OCI-LY7 (cell line): ENCODE measurements at regions not wholly inside any gene's neighbourhood (a gene's known extent, or its start where the extent isn't known, plus 50 kb on each side); places are given as distances from the start of the nearest gene placed in this dataset.

Experiments
- BruUV-seq: library from RNA; stranded (reverse); fragments of 400-500 nt; replicated peaks from 2 replicates; lab custom pipeline; 2021; lab: Mats Ljungman, UMichigan
- CTCF ChIA-PET: fragments of 300-600 bp; sonication (Branson Sonifier 250); formaldehyde crosslinking; loops from one replicate; lab custom pipeline; 2022; ENCODE audit warnings: antibody characterized with exemption; ENCODE audit not compliant: unreplicated experiment; lab: Charles Lee
- POLR2A ChIA-PET: fragments of 300-600 bp; sonication (Branson Sonifier 250); formaldehyde crosslinking; loops from one replicate; lab custom pipeline; 2022; ENCODE audit warnings: antibody characterized with exemption; lab: Charles Lee
- DNase-seq: peaks from one replicate; pipeline ENCODE4 v3.0.0-alpha.2; 2015; ENCODE audit warnings: low spot score
- H2AFZ ChIP-seq: fragments of 200-600 bp; sonication (generic), shearing (Covaris generic); 2 replicates; pipeline ENCODE4 v1.6.1; 2014; ENCODE audit warnings: mild to moderate bottlenecking, antibody characterized with exemption, low read length, moderate library complexity
- H3K27ac ChIP-seq: fragments of 200-600 bp; sonication (generic); 2 replicates; pipeline ENCODE4 v1.5.1; 2014; ENCODE audit warnings: mixed run types, low read depth, mild to moderate bottlenecking, moderate library complexity, low read length, inconsistent platforms; ENCODE audit not compliant: poor library complexity, severe bottlenecking
- H3K36me3 ChIP-seq: fragments of 200-600 bp; sonication (generic); 2 replicates; pipeline ENCODE4 v1.6.1; 2014; ENCODE audit warnings: mild to moderate bottlenecking, antibody characterized with exemption, low read length, moderate library complexity, mixed read lengths; ENCODE audit not compliant: insufficient read depth
- H3K4me1 ChIP-seq: fragments of 200-600 bp; sonication (generic); 2 replicates; pipeline ENCODE4 v1.5.1; 2014; ENCODE audit warnings: mild to moderate bottlenecking, low read length; ENCODE audit not compliant: insufficient read depth, poor library complexity, severe bottlenecking
- H3K4me2 ChIP-seq: fragments of 200-600 bp; sonication (generic); 2 replicates; pipeline ENCODE4 v1.6.1; 2014; ENCODE audit warnings: mild to moderate bottlenecking, low read length
- H3K4me3 ChIP-seq: fragments of 200-600 bp; sonication (generic); 2 replicates; pipeline ENCODE4 v1.5.1; 2014; ENCODE audit warnings: mild to moderate bottlenecking, low read depth, low read length; ENCODE audit not compliant: poor library complexity, severe bottlenecking
- H3K79me2 ChIP-seq: fragments of 200-600 bp; sonication (generic); 2 replicates; pipeline ENCODE4 v1.6.1; 2016; ENCODE audit warnings: low read depth, mild to moderate bottlenecking, low read length, moderate library complexity, mixed read lengths; ENCODE audit not compliant: insufficient read depth
- H3K9me2 ChIP-seq: fragments of 200-600 bp; sonication (generic); 2 replicates; pipeline ENCODE4 v1.6.1; 2016; ENCODE audit warnings: mild to moderate bottlenecking, low read length, mixed read lengths; ENCODE audit not compliant: insufficient read depth
- H3K9me3 ChIP-seq: fragments of 200-600 bp; sonication (generic); 2 replicates; pipeline ENCODE4 v1.6.1; 2014; ENCODE audit warnings: mild to moderate bottlenecking, mixed run types, low read length, mixed read lengths
- H4K20me1 ChIP-seq: fragments of 200-600 bp; sonication (generic); 2 replicates; pipeline ENCODE4 v1.6.1; 2014; ENCODE audit warnings: mild to moderate bottlenecking, antibody characterized with exemption, low read length, moderate library complexity, mixed read lengths; ENCODE audit not compliant: insufficient read depth
- CTCF ChIP-seq: fragments of 200-600 bp; sonication (generic); conservative IDR thresholded peaks from 2 replicates; pipeline ENCODE4 v1.5.1; 2014; ENCODE audit warnings: mild to moderate bottlenecking, antibody characterized with exemption, low read length, moderate library complexity, mixed read lengths
- EZH2phosphoT487 ChIP-seq: fragments of 200-600 bp; sonication (generic); IDR thresholded peaks from 2 replicates; pipeline ENCODE4 v1.6.1; 2018; ENCODE audit warnings: low read depth, borderline replicate concordance, mild to moderate bottlenecking, mixed run types, antibody characterized with exemption, low read length, moderate library complexity, mixed read lengths
- intact Hi-C: fragments of 100-400 bp; cut with micrococcal nuclease; formaldehyde crosslinking; loops from one replicate; pipeline ENCODE4 v1.10.0; 2022; ENCODE audit not compliant: unreplicated experiment

GRCh38 chr1:99407018-99407417, 142.7 kb downstream of the PLPPR4 start:
- ChIA-PET POLR2A (no interaction called here), CTCF (no interaction called here)
- BruUV-seq = no TSS peak
- intact Hi-C loops = no loop called here
- Histone ChIP-seq H3K79me2 (no peaks in the 10 kb centered on the region), H3K4me2 (no peak overlapping the region), H3K36me3 (no peaks in the 10 kb centered on the region), H3K9me2 (no peaks in the 10 kb centered on the region), H2AFZ (no peak overlapping the region), H3K4me1 (no peaks in the 10 kb centered on the region), H3K4me3 (no peak overlapping the region), H3K9me3 (no peaks in the 10 kb centered on the region), H4K20me1 (no peaks in the 10 kb centered on the region), H3K27ac (no peak overlapping the region)
- TF ChIP-seq EZH2phosphoT487 = no peak
- no peak for DNase-seq

GRCh38 chr1:99424087-99424486, 159.8 kb downstream of the PLPPR4 start:
- Histone ChIP-seq H3K4me3 (no peak overlapping the region), H3K27ac (no peak overlapping the region), H3K9me3 (no peaks in the 10 kb centered on the region), H3K4me2 (no peak overlapping the region), H3K79me2 (no peaks in the 10 kb centered on the region), H4K20me1 (no peaks in the 10 kb centered on the region), H2AFZ (no peak overlapping the region), H3K4me1 (no peaks in the 10 kb centered on the region), H3K36me3 (no peaks in the 10 kb centered on the region), H3K9me2 (no peaks in the 10 kb centered on the region)
- intact Hi-C loops = no loop called here
- ChIA-PET POLR2A (no interaction called here), CTCF (no interaction called here)
- TF ChIP-seq CTCF = no peak
- TF ChIP-seq EZH2phosphoT487 = no peak
- no peak for DNase-seq
- BruUV-seq = no TSS peak

GRCh38 chr1:99429754-99430153, 165.5 kb downstream of the PLPPR4 start:
- H3K79me2 ChIP-seq = no peaks in the 10 kb centered on the region
- TF ChIP-seq CTCF (no peak), EZH2phosphoT487 (no peak)
- intact Hi-C loops = no loop called here

More at GRCh38 chr1:99429754-99430153, 165.5 kb downstream of the PLPPR4 start:
- no peaks in the 10 kb centered on the region for H3K36me3 ChIP-seq
- POLR2A ChIA-PET = interaction anchor here (0.8 to 1.2 kb wide), 2 partner anchors 8 to 286 kb away, joined by 5 read pairs; no protein-coding TSS in a partner anchor
- no peak overlapping the region for H3K4me3 ChIP-seq
- H3K9me3 ChIP-seq = no peaks in the 10 kb centered on the region
- no TSS peak for BruUV-seq
- H3K4me2 ChIP-seq = no peak overlapping the region
- no peak overlapping the region for H3K27ac ChIP-seq
- CTCF ChIA-PET = no interaction called here
- H4K20me1 ChIP-seq = no peaks in the 10 kb centered on the region
- no peak for DNase-seq
- no peaks in the 10 kb centered on the region for H3K4me1 ChIP-seq
- no peak overlapping the region; the same call in 1 of the 2 replicates for H2AFZ ChIP-seq
- H3K9me2 ChIP-seq = no peaks in the 10 kb centered on the region
